ENCODE measurements at regions not wholly inside any gene's neighbourhood (a gene's known extent, or its start where the extent isn't known, plus 50 kb on each side); places are given as distances from the start of the nearest gene placed in this dataset.

- peak; percentile 48 for DNase-seq
These were observed 59.7 kb upstream of the RAB11FIP2 start for GRCh38 chr10:118106426-118106825.

- DNase-seq = no peak
These were observed 55.4 kb upstream of the RAB11FIP2 start for GRCh38 chr10:118102121-118102520.

DNA sequence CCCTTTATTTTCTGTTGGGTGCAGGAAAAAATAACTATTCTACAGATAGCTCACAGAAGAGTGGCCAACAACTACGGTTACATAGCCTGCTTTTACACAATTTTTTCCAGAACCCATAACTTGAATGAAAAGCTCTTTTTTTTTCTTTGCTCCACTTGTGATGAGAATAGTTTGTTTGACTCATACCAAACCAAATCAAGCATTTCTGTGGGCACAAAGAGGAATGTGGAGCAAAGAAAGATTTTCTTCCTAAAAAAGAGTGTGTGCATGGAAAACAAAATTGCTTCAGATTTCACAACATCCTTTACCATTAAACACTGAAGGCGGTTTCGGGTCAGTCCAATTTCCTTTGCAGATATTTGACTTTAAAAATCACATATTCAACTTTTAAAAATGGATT is 54.8 kb upstream of the RAB11FIP2 start:
- DNase-seq = no peak
